Glutamatergic neuron (in vitro differentiated cells): ENCODE measurements at regions not wholly inside any gene's neighbourhood (a gene's known extent, or its start where the extent isn't known, plus 50 kb on each side); places are given as distances from the start of the nearest gene placed in this dataset.
"Not testable (repeated sequence)": the region's sequence is repeated elsewhere in the genome, so short reads cannot be mapped to it uniquely, and the experiment has no call there.

Experiments
- DNase-seq: peaks from one replicate; pipeline ENCODE4 v3.0.0; 2022
- H3K27ac Mint-ChIP-seq: one replicate; pipeline ENCODE4 v1.8.0; 2020; ENCODE audit warnings: mild to moderate bottlenecking, mixed read lengths, inconsistent platforms; ENCODE audit not compliant: unreplicated experiment
- H3K27me3 Mint-ChIP-seq: one replicate; pipeline ENCODE4 v1.8.0; 2020; ENCODE audit warnings: mild to moderate bottlenecking, moderate library complexity, mixed read lengths, inconsistent platforms; ENCODE audit not compliant: unreplicated experiment
- H3K36me3 Mint-ChIP-seq: one replicate; pipeline ENCODE4 v1.8.0; 2020; ENCODE audit warnings: mild to moderate bottlenecking, mixed read lengths, inconsistent platforms; ENCODE audit not compliant: unreplicated experiment
- H3K4me1 Mint-ChIP-seq: one replicate; pipeline ENCODE4 v1.8.0; 2020; ENCODE audit warnings: mild to moderate bottlenecking, low read depth, mixed read lengths, inconsistent platforms; ENCODE audit not compliant: unreplicated experiment
- H3K4me3 Mint-ChIP-seq: one replicate; pipeline ENCODE4 v1.8.0; 2020; ENCODE audit warnings: mild to moderate bottlenecking, mixed read lengths, inconsistent platforms; ENCODE audit not compliant: unreplicated experiment
- H3K9me3 Mint-ChIP-seq: one replicate; pipeline ENCODE4 v1.8.0; 2020; ENCODE audit warnings: mild to moderate bottlenecking, moderate library complexity, mixed read lengths, inconsistent platforms; ENCODE audit not compliant: unreplicated experiment
- CTCF ChIP-seq: fragments of 200-600 bp; sonication (generic); IDR thresholded peaks from one replicate; pipeline ENCODE4 v1.5.0; 2021; ENCODE audit not compliant: partially characterized antibody, unreplicated experiment

GRCh38 chr4:131883181-131883580 lies 1265.9 kb upstream of the PCDH10 start:
- H3K27me3 Mint-ChIP-seq, DNase-seq, H3K4me3 Mint-ChIP-seq, H3K4me1 Mint-ChIP-seq, H3K9me3 Mint-ChIP-seq, H3K36me3 Mint-ChIP-seq, H3K27ac Mint-ChIP-seq: not testable (repeated sequence)

- not testable (repeated sequence) for H3K27ac Mint-ChIP-seq, H3K27me3 Mint-ChIP-seq, DNase-seq, H3K9me3 Mint-ChIP-seq, H3K4me1 Mint-ChIP-seq, H3K36me3 Mint-ChIP-seq, H3K4me3 Mint-ChIP-seq
These were observed 1223.4 kb upstream of the PCDH10 start for GRCh38 chr4:131925662-131926061.

- H3K27ac Mint-ChIP-seq, H3K4me3 Mint-ChIP-seq, DNase-seq, H3K27me3 Mint-ChIP-seq, H3K4me1 Mint-ChIP-seq, H3K9me3 Mint-ChIP-seq, H3K36me3 Mint-ChIP-seq: not testable (repeated sequence)
These were observed 1181.4 kb upstream of the PCDH10 start for GRCh38 chr4:131967646-131968045.

- H3K27ac Mint-ChIP-seq: no peak overlapping the region
These were observed 1174.4 kb upstream of the PCDH10 start for GRCh38 chr4:131974730-131975129.

GRCh38 chr4:131975276-131976132 lies 1173.6 kb upstream of the PCDH10 start:
- not testable (repeated sequence) for H3K27me3 Mint-ChIP-seq, H3K4me1 Mint-ChIP-seq, DNase-seq, H3K4me3 Mint-ChIP-seq, H3K27ac Mint-ChIP-seq
- H3K9me3 Mint-ChIP-seq: peaks cover 18% of the 10 kb centered on the region
- peaks cover 17% of the 10 kb centered on the region for H3K36me3 Mint-ChIP-seq

More at GRCh38 chr4:131974730-131975129, 1174.4 kb upstream of the PCDH10 start:
- TF ChIP-seq CTCF: no peak
- Mint-ChIP-seq H3K9me3 (peaks cover 18% of the 10 kb centered on the region), H3K27me3 (peaks cover 1% of the 10 kb centered on the region), H3K4me3 (no peak overlapping the region), H3K4me1 (no peaks in the 10 kb centered on the region), H3K36me3 (peaks cover 17% of the 10 kb centered on the region)
- no peak for DNase-seq

GRCh38 chr4:131976133-131977002 lies 1172.7 kb upstream of the PCDH10 start:
- peaks cover 18% of the 10 kb centered on the region for H3K9me3 Mint-ChIP-seq
- H3K4me3 Mint-ChIP-seq, H3K27me3 Mint-ChIP-seq, DNase-seq, H3K27ac Mint-ChIP-seq, H3K4me1 Mint-ChIP-seq: not testable (repeated sequence)
- H3K36me3 Mint-ChIP-seq: peaks cover 17% of the 10 kb centered on the region

- Mint-ChIP-seq H3K36me3 (peaks cover 17% of the 10 kb centered on the region), H3K27ac (no peak overlapping the region), H3K9me3 (peaks cover 18% of the 10 kb centered on the region), H3K27me3 (peaks cover 2% of the 10 kb centered on the region), H3K4me3 (no peak overlapping the region), H3K4me1 (no peaks in the 10 kb centered on the region)
- DNase-seq: no peak
- TF ChIP-seq CTCF: no peak
These were observed 1171.0 kb upstream of the PCDH10 start for GRCh38 chr4:131978120-131978519.
